PC-3 (cell line): ENCODE measurements at regions not wholly inside any gene's neighbourhood (a gene's known extent, or its start where the extent isn't known, plus 50 kb on each side); places are given as distances from the start of the nearest gene placed in this dataset.

Experiments
- ATAC-seq: fragments of 200-7000 bp; cut with Tn5 transposase; 2 replicates; pipeline ENCODE4 v1.9.1; 2020; ENCODE audit warnings: mild to moderate bottlenecking, moderate library complexity
- BruUV-seq: library from RNA; stranded (reverse); fragments of 400-500 nt; replicated peaks from 2 replicates; lab custom pipeline; 2021; lab: Mats Ljungman, UMichigan
- CTCF ChIA-PET: fragments of 300-600 bp; sonication (Branson Sonifier 250); formaldehyde crosslinking; loops from one replicate; lab custom pipeline; 2022; ENCODE audit warnings: antibody characterized with exemption; lab: Charles Lee
- POLR2A ChIA-PET: fragments of 300-600 bp; sonication (Branson Sonifier 250); formaldehyde crosslinking; loops from one replicate; lab custom pipeline; 2022; ENCODE audit warnings: antibody characterized with exemption; ENCODE audit not compliant: unreplicated experiment; lab: Charles Lee
- DNase-seq: peaks from one replicate; pipeline ENCODE4 v3.0.0-alpha.2; 2015
- H2AFZ ChIP-seq: fragments of 300-600 bp; sonication (generic); 2 replicates; pipeline ENCODE4 v1.6.0; 2016; ENCODE audit warnings: antibody characterized with exemption, low read length
- H3F3A ChIP-seq: fragments of 300-600 bp; sonication (generic); one replicate; pipeline ENCODE4 v1.6.0; 2017; ENCODE audit warnings: antibody characterized with exemption, low read length, control low read depth, mild to moderate bottlenecking; ENCODE audit not compliant: unreplicated experiment
- H3K27ac ChIP-seq: fragments of 300-600 bp; sonication (generic); 2 replicates; pipeline ENCODE4 v1.5.1; 2016; ENCODE audit warnings: mild to moderate bottlenecking, low read length
- H3K27me3 ChIP-seq: fragments of 300-600 bp; sonication (generic); 2 replicates; pipeline ENCODE4 v1.6.1; 2016; ENCODE audit warnings: low read length, mixed read lengths
- H3K36me3 ChIP-seq: fragments of 300-600 bp; sonication (generic); 2 replicates; pipeline ENCODE4 v1.6.1; 2016; ENCODE audit warnings: low read depth, mixed run types, low read length, mixed read lengths
- H3K4me1 ChIP-seq: fragments of 300-600 bp; sonication (generic); 2 replicates; pipeline ENCODE4 v1.5.1; 2016; ENCODE audit warnings: low read length; ENCODE audit not compliant: insufficient read depth
- H3K4me2 ChIP-seq: fragments of 300-600 bp; sonication (generic); 2 replicates; pipeline ENCODE4 v1.6.0; 2016; ENCODE audit warnings: low read length
- H3K4me3 ChIP-seq: fragments of 300-600 bp; sonication (generic); 2 replicates; pipeline ENCODE4 v1.5.1; 2016; ENCODE audit warnings: mild to moderate bottlenecking, low read length, mixed read lengths
- H3K79me2 ChIP-seq: fragments of 300-600 bp; sonication (generic); 2 replicates; pipeline ENCODE4 v1.6.1; 2017; ENCODE audit warnings: low read length, mixed read lengths
- H3K9ac ChIP-seq: fragments of 300-600 bp; sonication (generic); 2 replicates; pipeline ENCODE4 v1.6.0; 2016; ENCODE audit warnings: mild to moderate bottlenecking, low read length
- H3K9me2 ChIP-seq: fragments of 300-600 bp; sonication (generic); replicated peaks from 2 replicates; pipeline ENCODE4 v1.6.1; 2016; ENCODE audit warnings: mixed run types, low read length, mixed read lengths
- H3K9me3 ChIP-seq: fragments of 300-600 bp; sonication (generic); 2 replicates; pipeline ENCODE4 v1.6.1; 2016; ENCODE audit warnings: low read length, mixed read lengths
- H4K20me1 ChIP-seq: fragments of 300-600 bp; sonication (generic); 2 replicates; pipeline ENCODE4 v1.6.1; 2016; ENCODE audit warnings: low read length, mixed read lengths
- EZH2 ChIP-seq: fragments of 300-600 bp; sonication (generic); IDR thresholded peaks from one replicate; pipeline ENCODE4 v1.6.1; 2017; ENCODE audit warnings: antibody characterized with exemption, mild to moderate bottlenecking, low read length; ENCODE audit not compliant: unreplicated experiment
- EZH2phosphoT487 ChIP-seq: fragments of 300-600 bp; sonication (generic); IDR thresholded peaks from 2 replicates; pipeline ENCODE4 v1.6.1; 2018; ENCODE audit warnings: mild to moderate bottlenecking, antibody characterized with exemption, low read length, borderline replicate concordance
- intact Hi-C: fragments of 100-400 bp; cut with micrococcal nuclease; formaldehyde crosslinking; loops from 2 replicates; pipeline ENCODE4 v1.9.0; 2023
- TF ChIP-seq, protein P1 (sequence below): fragments of 300-600 bp; sonication (generic); conservative IDR thresholded peaks from 2 replicates; pipeline ENCODE4 v1.5.1; 2017; ENCODE audit warnings: antibody characterized with exemption, low read depth, mild to moderate bottlenecking, low read length

DNA sequence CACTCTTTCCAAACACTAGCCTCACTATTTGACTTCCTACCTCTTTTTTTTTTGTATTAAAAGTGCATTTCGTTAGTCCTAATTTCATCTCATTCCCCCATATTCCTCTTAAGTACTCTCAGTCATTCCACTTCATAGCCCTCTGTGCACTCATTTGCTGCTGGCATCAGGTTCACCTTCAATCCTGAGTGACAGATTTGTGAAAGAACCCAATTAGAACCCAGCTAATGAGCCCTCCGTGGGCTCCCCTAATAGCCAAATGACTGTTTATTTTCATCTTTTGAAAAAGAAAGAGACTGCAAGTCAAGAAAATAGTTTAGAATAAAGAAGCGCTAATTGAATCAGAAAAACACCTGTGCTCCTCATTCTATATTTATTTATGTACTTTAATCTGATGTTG is 512.1 kb upstream of the LRATD1 start:
- H3K4me1 ChIP-seq: no peaks in the 10 kb centered on the region
- DNase-seq: no peak
- no peaks in the 10 kb centered on the region for H3K9me3 ChIP-seq
- H3K9me2 ChIP-seq: no peaks in the 10 kb centered on the region
- no peak overlapping the region for H3K4me2 ChIP-seq
- H3K27me3 ChIP-seq: no peaks in the 10 kb centered on the region
- no peak overlapping the region for H3K9ac ChIP-seq
- POLR2A ChIA-PET: no interaction called here
- CTCF ChIA-PET: no interaction called here
- no peaks in the 10 kb centered on the region for H3F3A ChIP-seq
- no peak for TF ChIP-seq EZH2phosphoT487
- TF ChIP-seq EZH2: no peak
- TF ChIP-seq, protein P1, sequence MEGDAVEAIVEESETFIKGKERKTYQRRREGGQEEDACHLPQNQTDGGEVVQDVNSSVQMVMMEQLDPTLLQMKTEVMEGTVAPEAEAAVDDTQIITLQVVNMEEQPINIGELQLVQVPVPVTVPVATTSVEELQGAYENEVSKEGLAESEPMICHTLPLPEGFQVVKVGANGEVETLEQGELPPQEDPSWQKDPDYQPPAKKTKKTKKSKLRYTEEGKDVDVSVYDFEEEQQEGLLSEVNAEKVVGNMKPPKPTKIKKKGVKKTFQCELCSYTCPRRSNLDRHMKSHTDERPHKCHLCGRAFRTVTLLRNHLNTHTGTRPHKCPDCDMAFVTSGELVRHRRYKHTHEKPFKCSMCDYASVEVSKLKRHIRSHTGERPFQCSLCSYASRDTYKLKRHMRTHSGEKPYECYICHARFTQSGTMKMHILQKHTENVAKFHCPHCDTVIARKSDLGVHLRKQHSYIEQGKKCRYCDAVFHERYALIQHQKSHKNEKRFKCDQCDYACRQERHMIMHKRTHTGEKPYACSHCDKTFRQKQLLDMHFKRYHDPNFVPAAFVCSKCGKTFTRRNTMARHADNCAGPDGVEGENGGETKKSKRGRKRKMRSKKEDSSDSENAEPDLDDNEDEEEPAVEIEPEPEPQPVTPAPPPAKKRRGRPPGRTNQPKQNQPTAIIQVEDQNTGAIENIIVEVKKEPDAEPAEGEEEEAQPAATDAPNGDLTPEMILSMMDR: no peak
- no peaks in the 10 kb centered on the region for H3K36me3 ChIP-seq
- BruUV-seq: no TSS peak
- H3K4me3 ChIP-seq: no peak overlapping the region
- ATAC-seq: no peak
- no peak overlapping the region for H3K27ac ChIP-seq
- intact Hi-C loops: no loop called here
- no peaks in the 10 kb centered on the region for H4K20me1 ChIP-seq
- H2AFZ ChIP-seq: no peak overlapping the region
- no peaks in the 10 kb centered on the region for H3K79me2 ChIP-seq

DNA sequence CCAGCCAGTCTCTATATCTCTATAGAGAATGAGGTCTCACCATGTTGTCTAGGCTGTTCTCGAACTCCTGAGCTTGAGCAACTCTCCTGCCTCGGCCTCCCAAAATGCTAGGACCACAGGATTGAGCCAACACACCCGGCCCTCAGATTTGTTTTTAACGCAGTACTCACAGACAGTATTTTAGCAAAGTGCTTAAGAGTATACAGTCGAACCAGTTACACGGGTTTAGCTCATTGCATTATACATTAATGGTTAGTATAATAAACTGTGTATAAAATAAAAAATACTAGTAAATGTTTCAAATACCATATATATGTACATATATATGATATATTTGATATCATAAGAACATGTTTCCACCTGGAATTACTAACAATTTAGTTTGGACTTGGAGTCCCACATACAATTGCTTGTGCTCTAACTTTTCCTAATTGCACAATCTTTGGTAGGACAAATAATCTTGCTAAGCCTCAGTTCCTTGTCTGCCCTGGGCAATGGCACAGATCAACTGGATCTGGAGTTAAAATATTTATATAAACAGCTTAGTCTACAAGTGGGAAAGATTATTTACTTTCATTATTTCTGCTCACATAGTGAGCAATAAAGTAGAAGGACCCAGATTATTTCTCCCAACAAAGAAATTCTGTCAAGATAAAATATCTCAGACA is 508.9 kb upstream of the LRATD1 start:
- TF ChIP-seq EZH2phosphoT487: no peak
- TF ChIP-seq EZH2: no peak
- TF ChIP-seq, protein P1: no peak
- no peaks in the 10 kb centered on the region for H3K79me2 ChIP-seq
- no peak overlapping the region for H3K27ac ChIP-seq
- no peak overlapping the region for H3K9ac ChIP-seq
- no peak overlapping the region for H3K4me2 ChIP-seq
- H3F3A ChIP-seq: no peaks in the 10 kb centered on the region
- H3K36me3 ChIP-seq: no peaks in the 10 kb centered on the region
- CTCF ChIA-PET: no interaction called here
- no peaks in the 10 kb centered on the region for H3K9me2 ChIP-seq
- DNase-seq (no peak), ATAC-seq (no peak)
- no peak overlapping the region for H2AFZ ChIP-seq
- intact Hi-C loops: no loop called here
- POLR2A ChIA-PET: no interaction called here
- no TSS peak for BruUV-seq
- H3K27me3 ChIP-seq: no peaks in the 10 kb centered on the region
- no peaks in the 10 kb centered on the region for H4K20me1 ChIP-seq
- H3K4me3 ChIP-seq: no peak overlapping the region
- H3K9me3 ChIP-seq: no peaks in the 10 kb centered on the region
- no peaks in the 10 kb centered on the region for H3K4me1 ChIP-seq

DNA sequence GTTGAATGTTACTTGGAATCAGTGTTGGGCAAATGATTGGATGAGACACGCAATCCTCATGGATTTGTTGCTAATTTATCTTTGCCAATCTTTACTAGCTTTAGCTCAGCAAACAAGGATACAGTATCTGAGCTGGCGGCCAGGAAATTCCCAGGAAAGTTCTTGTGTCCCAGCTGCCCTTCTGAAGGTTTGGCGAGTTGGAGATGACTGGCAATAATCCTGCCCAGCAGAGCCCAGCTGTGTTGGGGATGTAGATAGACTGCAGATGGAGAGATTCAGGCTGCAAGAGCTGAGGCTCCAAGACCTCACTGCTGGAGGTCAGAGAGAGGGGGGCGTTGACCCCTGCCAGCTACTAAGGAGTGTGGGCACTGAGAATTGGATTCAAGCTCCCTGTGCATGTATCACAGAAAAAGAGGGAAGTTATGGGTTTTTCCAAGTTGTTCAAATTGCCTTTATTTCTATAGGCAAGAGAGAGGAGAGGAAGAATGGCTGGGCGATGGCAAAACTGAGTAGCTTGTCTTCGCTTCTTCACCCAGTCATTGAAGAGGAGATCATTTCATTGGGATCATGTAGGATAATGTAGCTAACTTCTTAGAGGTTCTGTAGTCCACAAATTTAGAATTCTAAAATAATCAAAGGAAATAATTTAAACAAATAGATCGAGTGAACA is 506.8 kb upstream of the LRATD1 start:
- POLR2A ChIA-PET: no interaction called here

More for the DNA sequence above, 506.8 kb upstream of the LRATD1 start:
- ATAC-seq: no peak
- Histone ChIP-seq H3K36me3 (no peaks in the 10 kb centered on the region), H3F3A (no peaks in the 10 kb centered on the region), H4K20me1 (no peaks in the 10 kb centered on the region), H3K9ac (no peak overlapping the region), H3K27me3 (no peaks in the 10 kb centered on the region), H3K27ac (no peak overlapping the region), H3K9me3 (no peaks in the 10 kb centered on the region), H3K4me1 (no peaks in the 10 kb centered on the region), H3K4me2 (no peak overlapping the region), H3K9me2 (no peaks in the 10 kb centered on the region), H3K4me3 (no peak overlapping the region), H2AFZ (no peak overlapping the region), H3K79me2 (no peaks in the 10 kb centered on the region)
- TF ChIP-seq, protein P1: no peak
- TF ChIP-seq EZH2phosphoT487 (no peak), EZH2 (no peak)
- no peak for DNase-seq
- CTCF ChIA-PET: no interaction called here
- BruUV-seq: no TSS peak
- intact Hi-C loops: no loop called here
